Panc1 (cell line): ENCODE measurements at regions not wholly inside any gene's neighbourhood (a gene's known extent, or its start where the extent isn't known, plus 50 kb on each side); places are given as distances from the start of the nearest gene placed in this dataset.

Source experiments
- ATAC-seq: fragments of 200-7000 bp; cut with Tn5 transposase; 2 replicates; pipeline ENCODE4 v1.9.1; 2020; ENCODE audit warnings: mild to moderate bottlenecking, moderate library complexity
- BruUV-seq: library from RNA; stranded (reverse); fragments of 400-500 nt; replicated peaks from 2 replicates; lab custom pipeline; 2021; lab: Mats Ljungman, UMichigan
- CTCF ChIA-PET: fragments of 300-600 bp; sonication (Branson Sonifier 250); formaldehyde crosslinking; loops from one replicate; lab custom pipeline; 2022; ENCODE audit warnings: antibody characterized with exemption; lab: Charles Lee
- POLR2A ChIA-PET: fragments of 300-600 bp; sonication (Branson Sonifier 250); formaldehyde crosslinking; loops from one replicate; lab custom pipeline; 2022; ENCODE audit warnings: antibody characterized with exemption; lab: Charles Lee
- DNase-seq: peaks from one replicate; pipeline ENCODE4 v3.0.0-alpha.2; 2010; ENCODE audit warnings: low read depth, low spot score
- H3K27ac ChIP-seq: 2 replicates; pipeline ENCODE4 v1.5.1; 2011; ENCODE audit warnings: mild to moderate bottlenecking, low read length, inconsistent platforms
- H3K27me3 ChIP-seq: fragments of 200-500 bp; sonication (Bioruptor generic); 2 replicates; pipeline ENCODE4 v1.6.0; 2014; ENCODE audit warnings: low read length, inconsistent platforms; ENCODE audit not compliant: control insufficient read depth, insufficient read depth
- H3K36me3 ChIP-seq: fragments of 200-500 bp; sonication (Bioruptor generic); 2 replicates; pipeline ENCODE4 v1.5.1; 2014; ENCODE audit warnings: inconsistent platforms, mild to moderate bottlenecking, low read length, moderate library complexity; ENCODE audit not compliant: control insufficient read depth, insufficient read depth
- H3K4me1 ChIP-seq: 2 replicates; pipeline ENCODE4 v1.5.1; 2011; ENCODE audit warnings: inconsistent platforms, mild to moderate bottlenecking, low read length, moderate library complexity; ENCODE audit not compliant: control insufficient read depth, insufficient read depth
- H3K4me3 ChIP-seq, 2 experiments: 2 replicates each; pipeline ENCODE4 v1.5.1; 2011 to 2012; ENCODE audit warnings: low read depth in 2 of 2, low read length in 2 of 2, mild to moderate bottlenecking in 2 of 2, inconsistent platforms in 1 of 2, moderate library complexity in 1 of 2
- H3K9me3 ChIP-seq: fragments of 200-500 bp; sonication (Bioruptor generic); 2 replicates; pipeline ENCODE4 v1.5.1; 2014; ENCODE audit warnings: low read depth, mild to moderate bottlenecking, inconsistent platforms, low read length, moderate library complexity; ENCODE audit not compliant: control insufficient read depth, insufficient read depth
- POLR2AphosphoS5 ChIP-seq: IDR thresholded peaks from 2 replicates; pipeline ENCODE4 v1.6.1; 2012; ENCODE audit warnings: mild to moderate bottlenecking, low read depth, low read length, moderate library complexity
- SIN3A ChIP-seq: IDR thresholded peaks from 2 replicates; pipeline ENCODE4 v1.6.1; 2012; ENCODE audit warnings: low read depth, mild to moderate bottlenecking, low read length, moderate library complexity, borderline replicate concordance; ENCODE audit not compliant: insufficient read depth
- TCF7L2 ChIP-seq: IDR thresholded peaks from 2 replicates; pipeline ENCODE4 v1.6.1; 2011; ENCODE audit warnings: mild to moderate bottlenecking, low read depth, low read length, inconsistent platforms
- in situ Hi-C: cut with HindIII; loops from 2 replicates; pipeline ENCODE4 v1.10.0; 2016; ENCODE audit warnings: low sequenced_read_pairs, low pct_unique_long_range_greater_than_20kb
- intact Hi-C: fragments of 100-400 bp; cut with micrococcal nuclease; formaldehyde crosslinking; loops from one replicate; pipeline ENCODE4 v1.10.0; 2022; ENCODE audit not compliant: unreplicated experiment
- TF ChIP-seq, protein P1 (sequence below), 2 experiments: IDR thresholded peaks; 2 replicates each; pipeline ENCODE4 v1.6.1; 2011 to 2012; ENCODE audit warnings: low read depth in 2 of 2, control low read depth in 1 of 2, low read length in 1 of 2, mild to moderate bottlenecking in 1 of 2, moderate library complexity in 1 of 2; ENCODE audit not compliant: insufficient read depth in 1 of 2
- TF ChIP-seq, protein P2 (sequence below): fragments of 450-650 bp; IDR thresholded peaks from 2 replicates; pipeline ENCODE4 v1.5.1; 2017; ENCODE audit warnings: mild to moderate bottlenecking

DNA sequence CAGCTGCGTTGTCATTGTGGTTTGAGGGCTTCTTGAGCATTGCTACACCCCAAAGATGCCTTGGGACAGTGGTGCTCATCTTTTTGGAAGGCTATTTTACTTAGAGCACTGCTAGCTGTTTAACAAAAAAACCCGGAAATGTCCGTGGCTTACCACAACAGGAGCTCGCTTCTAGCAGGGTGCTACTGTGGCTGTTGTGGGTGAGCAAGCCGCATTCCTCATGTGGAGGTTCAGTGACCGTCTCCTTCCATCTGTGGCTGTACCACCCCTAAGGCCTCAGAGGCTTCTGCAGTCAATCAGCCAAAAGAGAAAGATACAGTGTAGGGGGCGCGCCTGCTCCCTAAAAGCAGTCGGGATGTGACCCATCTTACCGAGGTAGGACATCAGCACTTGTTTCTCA lies 1004.2 kb downstream of the UQCRFS1 start:
- intact Hi-C loops (no loop called here), in situ Hi-C loops (no loop called here)
- no peaks in the 10 kb centered on the region; the same call in 1 of the 2 replicates for H3K9me3 ChIP-seq
- H3K27me3 ChIP-seq: no peaks in the 10 kb centered on the region
- no peak for TF ChIP-seq SIN3A
- TF ChIP-seq POLR2AphosphoS5: no peak
- TF ChIP-seq, protein P1, sequence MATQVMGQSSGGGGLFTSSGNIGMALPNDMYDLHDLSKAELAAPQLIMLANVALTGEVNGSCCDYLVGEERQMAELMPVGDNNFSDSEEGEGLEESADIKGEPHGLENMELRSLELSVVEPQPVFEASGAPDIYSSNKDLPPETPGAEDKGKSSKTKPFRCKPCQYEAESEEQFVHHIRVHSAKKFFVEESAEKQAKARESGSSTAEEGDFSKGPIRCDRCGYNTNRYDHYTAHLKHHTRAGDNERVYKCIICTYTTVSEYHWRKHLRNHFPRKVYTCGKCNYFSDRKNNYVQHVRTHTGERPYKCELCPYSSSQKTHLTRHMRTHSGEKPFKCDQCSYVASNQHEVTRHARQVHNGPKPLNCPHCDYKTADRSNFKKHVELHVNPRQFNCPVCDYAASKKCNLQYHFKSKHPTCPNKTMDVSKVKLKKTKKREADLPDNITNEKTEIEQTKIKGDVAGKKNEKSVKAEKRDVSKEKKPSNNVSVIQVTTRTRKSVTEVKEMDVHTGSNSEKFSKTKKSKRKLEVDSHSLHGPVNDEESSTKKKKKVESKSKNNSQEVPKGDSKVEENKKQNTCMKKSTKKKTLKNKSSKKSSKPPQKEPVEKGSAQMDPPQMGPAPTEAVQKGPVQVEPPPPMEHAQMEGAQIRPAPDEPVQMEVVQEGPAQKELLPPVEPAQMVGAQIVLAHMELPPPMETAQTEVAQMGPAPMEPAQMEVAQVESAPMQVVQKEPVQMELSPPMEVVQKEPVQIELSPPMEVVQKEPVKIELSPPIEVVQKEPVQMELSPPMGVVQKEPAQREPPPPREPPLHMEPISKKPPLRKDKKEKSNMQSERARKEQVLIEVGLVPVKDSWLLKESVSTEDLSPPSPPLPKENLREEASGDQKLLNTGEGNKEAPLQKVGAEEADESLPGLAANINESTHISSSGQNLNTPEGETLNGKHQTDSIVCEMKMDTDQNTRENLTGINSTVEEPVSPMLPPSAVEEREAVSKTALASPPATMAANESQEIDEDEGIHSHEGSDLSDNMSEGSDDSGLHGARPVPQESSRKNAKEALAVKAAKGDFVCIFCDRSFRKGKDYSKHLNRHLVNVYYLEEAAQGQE (IDR thresholded peaks at IDR 0.05; ENCODE audit: insufficient read depth in 1 of 2, low read depth in 2 of 2, low read length in 1 of 2): no peak
- no peak for TF ChIP-seq TCF7L2
- TF ChIP-seq, protein P2, sequence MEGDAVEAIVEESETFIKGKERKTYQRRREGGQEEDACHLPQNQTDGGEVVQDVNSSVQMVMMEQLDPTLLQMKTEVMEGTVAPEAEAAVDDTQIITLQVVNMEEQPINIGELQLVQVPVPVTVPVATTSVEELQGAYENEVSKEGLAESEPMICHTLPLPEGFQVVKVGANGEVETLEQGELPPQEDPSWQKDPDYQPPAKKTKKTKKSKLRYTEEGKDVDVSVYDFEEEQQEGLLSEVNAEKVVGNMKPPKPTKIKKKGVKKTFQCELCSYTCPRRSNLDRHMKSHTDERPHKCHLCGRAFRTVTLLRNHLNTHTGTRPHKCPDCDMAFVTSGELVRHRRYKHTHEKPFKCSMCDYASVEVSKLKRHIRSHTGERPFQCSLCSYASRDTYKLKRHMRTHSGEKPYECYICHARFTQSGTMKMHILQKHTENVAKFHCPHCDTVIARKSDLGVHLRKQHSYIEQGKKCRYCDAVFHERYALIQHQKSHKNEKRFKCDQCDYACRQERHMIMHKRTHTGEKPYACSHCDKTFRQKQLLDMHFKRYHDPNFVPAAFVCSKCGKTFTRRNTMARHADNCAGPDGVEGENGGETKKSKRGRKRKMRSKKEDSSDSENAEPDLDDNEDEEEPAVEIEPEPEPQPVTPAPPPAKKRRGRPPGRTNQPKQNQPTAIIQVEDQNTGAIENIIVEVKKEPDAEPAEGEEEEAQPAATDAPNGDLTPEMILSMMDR: no peak
- POLR2A ChIA-PET: no interaction called here
- no peaks in the 10 kb centered on the region for H3K4me1 ChIP-seq
- ATAC-seq (no peak), DNase-seq (no peak)
- BruUV-seq: no TSS peak
- H3K27ac ChIP-seq: no peak overlapping the region
- H3K4me3 ChIP-seq: no peak overlapping the region
- CTCF ChIA-PET: no interaction called here
- H3K36me3 ChIP-seq: no peaks in the 10 kb centered on the region

DNA sequence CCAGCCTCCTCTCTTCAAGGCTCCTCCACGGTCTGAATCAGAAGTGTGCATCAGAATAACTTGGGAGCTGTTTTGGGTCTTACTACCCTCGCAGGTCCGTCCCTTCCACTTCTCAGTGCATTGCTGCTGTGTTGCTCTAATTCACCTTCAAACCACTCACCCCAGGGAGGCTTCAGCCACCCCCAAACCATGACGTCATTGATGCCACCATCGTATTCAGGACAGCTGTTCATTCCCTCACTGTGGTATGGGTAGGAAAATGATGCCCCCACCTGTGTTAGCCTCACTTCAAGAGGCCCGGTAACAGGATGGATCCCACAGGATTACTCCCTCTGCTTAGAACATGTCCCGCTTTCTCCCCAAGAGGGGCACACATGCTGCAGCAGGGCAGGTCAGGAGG lies 1005.7 kb downstream of the UQCRFS1 start:
- in situ Hi-C loops (no loop called here), intact Hi-C loops (no loop called here)
- CTCF ChIA-PET: no interaction called here
- Histone ChIP-seq H3K4me3 (no peak overlapping the region), H3K36me3 (no peaks in the 10 kb centered on the region), H3K9me3 (no peaks in the 10 kb centered on the region), H3K4me1 (no peaks in the 10 kb centered on the region), H3K27ac (no peak overlapping the region), H3K27me3 (no peaks in the 10 kb centered on the region)
- POLR2A ChIA-PET: no interaction called here
- TF ChIP-seq TCF7L2 (no peak), SIN3A (no peak)
- TF ChIP-seq, protein P2: no peak
- ATAC-seq (no peak), DNase-seq (no peak)
- no TSS peak for BruUV-seq
